H9 (cell line): ENCODE measurements at regions not wholly inside any gene's neighbourhood (a gene's known extent, or its start where the extent isn't known, plus 50 kb on each side); places are given as distances from the start of the nearest gene placed in this dataset.

ENCODE experiments used
- DNase-seq: peaks from one replicate; pipeline ENCODE4 v3.0.0-alpha.2; 2017
- H2AFZ ChIP-seq: one replicate; pipeline ENCODE4 v1.6.1; 2013; ENCODE audit warnings: mild to moderate bottlenecking, low read length, control low read depth, moderate library complexity
- H2AK5ac ChIP-seq: 2 replicates; pipeline ENCODE4 v1.6.1; 2013; ENCODE audit warnings: low read length, control low read depth, mixed read lengths; ENCODE audit not compliant: insufficient read length
- H2BK120ac ChIP-seq: one replicate; pipeline ENCODE4 v1.6.1; 2013; ENCODE audit warnings: low read depth, mild to moderate bottlenecking, low read length, control low read depth, inconsistent platforms; ENCODE audit not compliant: poor library complexity, severe bottlenecking
- H2BK12ac ChIP-seq: 2 replicates; pipeline ENCODE4 v1.6.1; 2013; ENCODE audit warnings: low read length, control low read depth, mixed read lengths, low read depth; ENCODE audit not compliant: insufficient read length
- H2BK15ac ChIP-seq: 2 replicates; pipeline ENCODE4 v1.6.1; 2013; ENCODE audit warnings: low read depth, low read length, control low read depth
- H2BK20ac ChIP-seq: one replicate; pipeline ENCODE4 v1.6.1; 2013; ENCODE audit warnings: low read depth, mild to moderate bottlenecking, low read length, control low read depth, inconsistent platforms; ENCODE audit not compliant: poor library complexity, severe bottlenecking
- H2BK5ac ChIP-seq: 2 replicates; pipeline ENCODE4 v1.6.1; 2013; ENCODE audit warnings: low read length, control low read depth, mixed read lengths; ENCODE audit not compliant: insufficient read length
- H3K14ac ChIP-seq: 2 replicates; pipeline ENCODE4 v1.6.1; 2013; ENCODE audit warnings: low read length, control low read depth; ENCODE audit not compliant: insufficient read depth
- H3K18ac ChIP-seq: 2 replicates; pipeline ENCODE4 v1.6.1; 2013; ENCODE audit warnings: low read depth, mild to moderate bottlenecking, mixed read lengths, low read length, control low read depth; ENCODE audit not compliant: insufficient read length
- H3K23ac ChIP-seq: 2 replicates; pipeline ENCODE4 v1.6.1; 2013; ENCODE audit warnings: low read length, control low read depth, mixed read lengths, low read depth; ENCODE audit not compliant: insufficient read length
- H3K23me2 ChIP-seq: 2 replicates; pipeline ENCODE4 v1.6.1; 2013; ENCODE audit warnings: low read depth, mild to moderate bottlenecking, mixed read lengths, low read length, control low read depth; ENCODE audit not compliant: insufficient read length, poor library complexity, severe bottlenecking
- H3K27ac ChIP-seq: 2 replicates; pipeline ENCODE4 v1.5.1; 2013; ENCODE audit warnings: low read length, control low read depth, mixed read lengths, low read depth; ENCODE audit not compliant: insufficient read length
- H3K27me3 ChIP-seq: 2 replicates; pipeline ENCODE4 v1.6.1; 2013; ENCODE audit warnings: low read length, control low read depth, inconsistent platforms; ENCODE audit not compliant: insufficient read depth
- H3K4ac ChIP-seq: 2 replicates; pipeline ENCODE4 v1.6.1; 2013; ENCODE audit warnings: low read depth, mild to moderate bottlenecking, control low read depth, inconsistent platforms, low read length, moderate library complexity
- H3K4me1 ChIP-seq: 2 replicates; pipeline ENCODE4 v1.6.1; 2013; ENCODE audit warnings: low read length, control low read depth, inconsistent platforms; ENCODE audit not compliant: insufficient read depth
- H3K4me2 ChIP-seq: 2 replicates; pipeline ENCODE4 v1.6.1; 2013; ENCODE audit warnings: low read length, control low read depth, mixed read lengths; ENCODE audit not compliant: insufficient read length, insufficient read depth
- H3K56ac ChIP-seq: 2 replicates; pipeline ENCODE4 v1.6.1; 2013; ENCODE audit warnings: low read depth, mild to moderate bottlenecking, mixed read lengths, low read length, control low read depth; ENCODE audit not compliant: insufficient read length
- H3K79me1 ChIP-seq: 2 replicates; pipeline ENCODE4 v1.6.1; 2013; ENCODE audit warnings: low read depth, mild to moderate bottlenecking, moderate library complexity, low read length, control low read depth, inconsistent platforms; ENCODE audit not compliant: insufficient read depth, poor library complexity, severe bottlenecking
- H3K79me2 ChIP-seq: 2 replicates; pipeline ENCODE4 v1.6.1; 2013; ENCODE audit warnings: low read length, control low read depth, inconsistent platforms; ENCODE audit not compliant: insufficient read depth
- H3K9ac ChIP-seq: 2 replicates; pipeline ENCODE4 v1.6.1; 2013; ENCODE audit warnings: low read length, control low read depth, mixed read lengths; ENCODE audit not compliant: insufficient read length; ENCODE audit errors: extremely low read depth
- H3K9me3 ChIP-seq: one replicate; pipeline ENCODE4 v1.6.1; 2013; ENCODE audit warnings: low read depth, low read length, inconsistent platforms; ENCODE audit not compliant: control insufficient read depth
- H3T11ph ChIP-seq: one replicate; pipeline ENCODE4 v1.6.1; 2013; ENCODE audit warnings: mild to moderate bottlenecking, low read length, control low read depth, inconsistent platforms
- H4K20me1 ChIP-seq: one replicate; pipeline ENCODE4 v1.6.1; 2013; ENCODE audit not compliant: control insufficient read depth, insufficient read length, insufficient read depth
- H4K5ac ChIP-seq: 2 replicates; pipeline ENCODE4 v1.6.1; 2013; ENCODE audit warnings: low read depth, mild to moderate bottlenecking, mixed read lengths, low read length, control low read depth; ENCODE audit not compliant: insufficient read length
- H4K8ac ChIP-seq: replicated peaks from 2 replicates; pipeline ENCODE4 v1.6.1; 2013; ENCODE audit warnings: low read length, control low read depth, mixed read lengths, low read depth; ENCODE audit not compliant: insufficient read length
- H4K91ac ChIP-seq: 2 replicates; pipeline ENCODE4 v1.6.1; 2013; ENCODE audit warnings: low read depth, mild to moderate bottlenecking, moderate library complexity, mixed read lengths, low read length, control low read depth; ENCODE audit not compliant: insufficient read length
- H3K27ac Mint-ChIP-seq, 3 experiments: 2 replicates in 2 of 3; 3 replicates in 1 of 3; pipeline ENCODE4 v1.8.0; 2020 to 2021; ENCODE audit warnings: mixed read lengths in 3 of 3, mild to moderate bottlenecking in 1 of 3, moderate library complexity in 1 of 3
- H3K27me3 Mint-ChIP-seq: 2 replicates; pipeline ENCODE4 v1.8.0; 2021; ENCODE audit warnings: low read depth, mild to moderate bottlenecking, moderate library complexity, mixed read lengths
- H3K36me3 Mint-ChIP-seq, 3 experiments: 2 replicates in 2 of 3; 3 replicates in 1 of 3; pipeline ENCODE4 v1.8.0; 2020 to 2021; ENCODE audit warnings: low read depth in 3 of 3, mixed read lengths in 3 of 3; ENCODE audit not compliant: insufficient read depth in 1 of 3
- H3K4me1 Mint-ChIP-seq, 2 experiments: 2 replicates each; pipeline ENCODE4 v1.8.0; 2020; ENCODE audit warnings: mixed read lengths in 2 of 2
- H3K4me3 Mint-ChIP-seq, 2 experiments: 2 replicates in 1 of 2; 3 replicates in 1 of 2; pipeline ENCODE4 v1.8.0; 2020 to 2021; ENCODE audit warnings: mild to moderate bottlenecking in 2 of 2, mixed read lengths in 2 of 2, moderate library complexity in 1 of 2
- H3K9me3 Mint-ChIP-seq, 2 experiments: 2 replicates in 1 of 2; 3 replicates in 1 of 2; pipeline ENCODE4 v1.8.0; 2020; ENCODE audit warnings: mild to moderate bottlenecking in 2 of 2, mixed read lengths in 2 of 2, moderate library complexity in 1 of 2
- WGBS: extraction: QIAGEN DNeasy Blood & Tissue Kit; methylation state at CpG from one replicate; pipeline ENCODE4 v1.1.7; 2013; ENCODE audit warnings: missing lambda C conversion rate, low lambda C conversion rate, mixed read lengths; ENCODE audit not compliant: insufficient read length; ENCODE audit errors: extremely low coverage; 5-methylcytosine and 5-hydroxymethylcytosine counted together
- TF ChIP-seq, protein P1 (sequence below): fragments of 200-600 bp; sonication (generic); conservative IDR thresholded peaks from 3 replicates; pipeline ENCODE4 v1.8.0; 2021; ENCODE audit warnings: antibody characterized with exemption, mild to moderate bottlenecking

- no peak overlapping the region for H2AFZ ChIP-seq
- peaks cover 3% of the 10 kb centered on the region in 2 experiments; a peak in 3 of 4 replicates for H3K4me1 Mint-ChIP-seq
- TF ChIP-seq, protein P1, sequence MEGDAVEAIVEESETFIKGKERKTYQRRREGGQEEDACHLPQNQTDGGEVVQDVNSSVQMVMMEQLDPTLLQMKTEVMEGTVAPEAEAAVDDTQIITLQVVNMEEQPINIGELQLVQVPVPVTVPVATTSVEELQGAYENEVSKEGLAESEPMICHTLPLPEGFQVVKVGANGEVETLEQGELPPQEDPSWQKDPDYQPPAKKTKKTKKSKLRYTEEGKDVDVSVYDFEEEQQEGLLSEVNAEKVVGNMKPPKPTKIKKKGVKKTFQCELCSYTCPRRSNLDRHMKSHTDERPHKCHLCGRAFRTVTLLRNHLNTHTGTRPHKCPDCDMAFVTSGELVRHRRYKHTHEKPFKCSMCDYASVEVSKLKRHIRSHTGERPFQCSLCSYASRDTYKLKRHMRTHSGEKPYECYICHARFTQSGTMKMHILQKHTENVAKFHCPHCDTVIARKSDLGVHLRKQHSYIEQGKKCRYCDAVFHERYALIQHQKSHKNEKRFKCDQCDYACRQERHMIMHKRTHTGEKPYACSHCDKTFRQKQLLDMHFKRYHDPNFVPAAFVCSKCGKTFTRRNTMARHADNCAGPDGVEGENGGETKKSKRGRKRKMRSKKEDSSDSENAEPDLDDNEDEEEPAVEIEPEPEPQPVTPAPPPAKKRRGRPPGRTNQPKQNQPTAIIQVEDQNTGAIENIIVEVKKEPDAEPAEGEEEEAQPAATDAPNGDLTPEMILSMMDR, result no peak
- no peak overlapping the region for H3K27ac ChIP-seq
- H3K4ac ChIP-seq, result no peak overlapping the region
- H3K9me3 Mint-ChIP-seq, result no peaks in the 10 kb centered on the region; a peak in 2 of 5 replicates
- no peaks in the 10 kb centered on the region for H3K79me2 ChIP-seq
- H3K36me3 Mint-ChIP-seq, result no peaks in the 10 kb centered on the region; a peak in 1 of 7 replicates
- no peak overlapping the region for H4K8ac ChIP-seq
- no peaks in the 10 kb centered on the region for H4K20me1 ChIP-seq
- H3K9ac ChIP-seq, result no peak overlapping the region
- no peaks in the 10 kb centered on the region for H3K79me1 ChIP-seq
- H3T11ph ChIP-seq, result no peak overlapping the region
- no peak overlapping the region for H2BK5ac ChIP-seq
- no peak overlapping the region for H3K4me3 Mint-ChIP-seq
- H2BK12ac ChIP-seq, result no peak overlapping the region
- peaks cover 27% of the 10 kb centered on the region for H3K27me3 Mint-ChIP-seq
- no peak overlapping the region for H3K23ac ChIP-seq
- no peak overlapping the region for H3K27ac Mint-ChIP-seq
- H2AK5ac ChIP-seq, result no peak overlapping the region
- H2BK15ac ChIP-seq, result no peak overlapping the region
- H3K9me3 ChIP-seq, result no peaks in the 10 kb centered on the region
- no peak for DNase-seq
- no peak overlapping the region for H4K5ac ChIP-seq
- H3K23me2 ChIP-seq, result no peaks in the 10 kb centered on the region
- no peak overlapping the region for H3K18ac ChIP-seq
- no peak overlapping the region for H3K14ac ChIP-seq
- no peak overlapping the region for H2BK120ac ChIP-seq
- WGBS, result no CpG with 5 or more reads among the region's 2 CpGs
- H3K56ac ChIP-seq, result no peak overlapping the region
- H2BK20ac ChIP-seq, result no peak overlapping the region
- H3K27me3 ChIP-seq, result no peaks in the 10 kb centered on the region
- H4K91ac ChIP-seq, result no peak overlapping the region
- H3K4me2 ChIP-seq, result no peak overlapping the region
- no peaks in the 10 kb centered on the region; the same call in 1 of the 2 replicates for H3K4me1 ChIP-seq
Observed at GRCh38 chr2:240240017-240240734, 99.7 kb upstream of the OTOS start.
